Chondrocyte (in vitro differentiated cells): ENCODE measurements at regions not wholly inside any gene's neighbourhood (a gene's known extent, or its start where the extent isn't known, plus 50 kb on each side); places are given as distances from the start of the nearest gene placed in this dataset.

Source experiments
- DNase-seq: peaks from one replicate; pipeline ENCODE4 v3.0.0; 2021; ENCODE audit warnings: mixed read lengths, low spot score
- H3K27ac Mint-ChIP-seq: one replicate; pipeline ENCODE4 v1.8.0; 2021; ENCODE audit warnings: mild to moderate bottlenecking, moderate library complexity, mixed read lengths; ENCODE audit not compliant: unreplicated experiment
- H3K27me3 Mint-ChIP-seq: 2 replicates; pipeline ENCODE4 v1.8.0; 2021; ENCODE audit warnings: low read depth, mixed read lengths
- H3K36me3 Mint-ChIP-seq: 2 replicates; pipeline ENCODE4 v1.8.0; 2021; ENCODE audit warnings: low read depth, mixed read lengths
- H3K4me1 Mint-ChIP-seq: 2 replicates; pipeline ENCODE4 v1.8.0; 2021; ENCODE audit warnings: low read depth, mild to moderate bottlenecking, mixed read lengths
- H3K4me3 Mint-ChIP-seq: one replicate; pipeline ENCODE4 v1.8.0; 2021; ENCODE audit warnings: mild to moderate bottlenecking, moderate library complexity, mixed read lengths; ENCODE audit not compliant: unreplicated experiment
- H3K9me3 Mint-ChIP-seq: 2 replicates; pipeline ENCODE4 v1.8.0; 2021; ENCODE audit warnings: low read depth, mixed read lengths
- TF ChIP-seq, protein P1 (sequence below): fragments of 200-600 bp; sonication (generic); IDR thresholded peaks from 2 replicates; pipeline ENCODE4 v1.5.0; 2021; ENCODE audit warnings: antibody characterized with exemption, mild to moderate bottlenecking, moderate library complexity

GRCh38 chr17:77456951-77457548 lies 316.3 kb downstream of the SEC14L1 start:
- Mint-ChIP-seq H3K27ac (no peak overlapping the region), H3K4me1 (peaks cover 50% of the 10 kb centered on the region), H3K9me3 (no peaks in the 10 kb centered on the region), H3K4me3 (no peak overlapping the region), H3K36me3 (peaks cover 2% of the 10 kb centered on the region), H3K27me3 (no peaks in the 10 kb centered on the region)
- TF ChIP-seq, protein P1, sequence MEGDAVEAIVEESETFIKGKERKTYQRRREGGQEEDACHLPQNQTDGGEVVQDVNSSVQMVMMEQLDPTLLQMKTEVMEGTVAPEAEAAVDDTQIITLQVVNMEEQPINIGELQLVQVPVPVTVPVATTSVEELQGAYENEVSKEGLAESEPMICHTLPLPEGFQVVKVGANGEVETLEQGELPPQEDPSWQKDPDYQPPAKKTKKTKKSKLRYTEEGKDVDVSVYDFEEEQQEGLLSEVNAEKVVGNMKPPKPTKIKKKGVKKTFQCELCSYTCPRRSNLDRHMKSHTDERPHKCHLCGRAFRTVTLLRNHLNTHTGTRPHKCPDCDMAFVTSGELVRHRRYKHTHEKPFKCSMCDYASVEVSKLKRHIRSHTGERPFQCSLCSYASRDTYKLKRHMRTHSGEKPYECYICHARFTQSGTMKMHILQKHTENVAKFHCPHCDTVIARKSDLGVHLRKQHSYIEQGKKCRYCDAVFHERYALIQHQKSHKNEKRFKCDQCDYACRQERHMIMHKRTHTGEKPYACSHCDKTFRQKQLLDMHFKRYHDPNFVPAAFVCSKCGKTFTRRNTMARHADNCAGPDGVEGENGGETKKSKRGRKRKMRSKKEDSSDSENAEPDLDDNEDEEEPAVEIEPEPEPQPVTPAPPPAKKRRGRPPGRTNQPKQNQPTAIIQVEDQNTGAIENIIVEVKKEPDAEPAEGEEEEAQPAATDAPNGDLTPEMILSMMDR, result no peak
- DNase-seq, result no peak

- peaks cover 45% of the 10 kb centered on the region for H3K4me1 Mint-ChIP-seq
Observed at GRCh38 chr17:77457572-77458201, 316.9 kb downstream of the SEC14L1 start.

DNA sequence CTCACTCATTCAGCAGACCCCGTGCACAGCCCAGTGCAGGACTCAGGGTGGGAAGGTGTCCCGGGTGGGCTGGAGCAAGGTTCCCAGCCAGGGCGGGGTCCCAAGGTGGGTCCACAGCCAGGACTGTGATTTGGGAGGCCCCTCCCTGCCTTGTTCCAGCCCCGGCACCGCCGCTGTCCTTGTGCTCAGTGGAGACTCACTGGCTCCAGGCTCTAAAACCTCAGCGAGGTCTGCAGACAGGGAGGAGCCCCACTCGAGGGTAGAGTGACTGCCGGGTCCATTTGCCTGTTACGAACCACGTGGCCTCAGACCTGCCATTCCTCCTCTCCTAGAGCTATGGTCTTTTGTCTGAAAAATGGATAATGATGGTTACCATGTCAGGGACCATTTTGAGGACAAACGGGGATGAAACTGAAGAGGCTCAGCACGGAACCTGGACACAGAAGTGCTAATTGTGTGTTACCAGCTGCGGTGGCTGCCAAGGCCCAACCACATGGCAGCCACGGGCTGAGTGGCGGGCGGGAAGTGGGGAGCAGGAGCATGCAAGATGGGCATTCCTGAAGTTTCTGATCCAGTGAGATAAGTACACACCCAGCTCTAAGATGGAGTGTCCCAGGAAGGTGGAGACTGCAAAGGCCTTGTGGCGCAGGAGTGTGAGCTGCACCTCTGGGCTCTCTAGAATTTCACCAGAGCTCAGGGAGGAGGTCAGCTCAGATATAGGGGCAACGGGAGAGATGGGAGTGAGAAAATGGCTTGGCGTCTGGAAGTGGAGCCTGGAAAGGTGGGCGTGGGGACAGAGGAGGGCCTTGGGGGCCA lies 317.6 kb downstream of the SEC14L1 start:
- no peak for DNase-seq
- no peaks in the 10 kb centered on the region for H3K27me3 Mint-ChIP-seq
- TF ChIP-seq, protein P1, result no peak
- H3K36me3 Mint-ChIP-seq, result peaks cover 2% of the 10 kb centered on the region
- no peak overlapping the region for H3K4me3 Mint-ChIP-seq
- H3K4me1 Mint-ChIP-seq, result peaks cover 45% of the 10 kb centered on the region
- H3K9me3 Mint-ChIP-seq, result no peaks in the 10 kb centered on the region
- no peak overlapping the region for H3K27ac Mint-ChIP-seq

More at GRCh38 chr17:77457572-77458201, 316.9 kb downstream of the SEC14L1 start:
- H3K9me3 Mint-ChIP-seq, result no peaks in the 10 kb centered on the region
- H3K4me3 Mint-ChIP-seq, result no peak overlapping the region
- TF ChIP-seq, protein P1, result no peak
- H3K27ac Mint-ChIP-seq, result no peak overlapping the region
- DNase-seq, result no peak
- H3K27me3 Mint-ChIP-seq, result no peaks in the 10 kb centered on the region
- peaks cover 2% of the 10 kb centered on the region for H3K36me3 Mint-ChIP-seq

DNA sequence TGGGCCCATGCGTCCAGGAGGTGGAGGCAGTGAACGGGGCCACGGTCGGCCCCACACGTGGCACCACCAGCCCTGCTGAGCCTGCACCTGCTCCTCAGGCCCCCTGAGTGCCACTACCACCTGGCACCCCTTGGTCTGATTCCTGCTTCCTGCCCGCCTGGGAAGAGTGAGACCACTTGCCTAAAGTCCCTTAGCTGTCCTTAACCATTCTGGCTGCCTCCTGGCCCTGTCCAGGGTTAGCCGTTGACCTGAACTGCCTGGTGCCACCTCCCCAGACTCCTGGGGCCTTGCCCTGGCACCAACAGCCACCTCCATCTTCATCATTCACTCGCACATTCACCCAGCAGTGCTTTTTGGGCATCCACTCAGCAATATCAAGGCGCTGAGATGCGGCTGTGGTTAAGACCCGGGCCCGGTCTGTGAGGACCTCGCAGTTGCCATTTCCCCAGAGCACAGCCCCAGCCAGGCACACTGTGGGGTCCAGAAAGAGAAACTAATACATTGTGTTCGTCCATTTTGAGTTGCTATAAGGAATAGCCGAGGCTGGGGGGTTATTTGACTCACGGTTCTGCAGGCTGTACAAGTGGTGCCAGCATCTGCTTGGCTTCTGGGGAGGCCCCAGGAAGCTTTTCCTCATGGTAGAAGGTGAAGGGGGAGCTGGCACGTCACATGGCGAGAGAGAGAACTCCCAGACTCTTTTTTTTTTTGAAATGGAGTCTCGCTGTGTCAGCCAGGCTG lies 318.4 kb downstream of the SEC14L1 start:
- Mint-ChIP-seq H3K4me1 (peaks cover 40% of the 10 kb centered on the region), H3K36me3 (peaks cover 2% of the 10 kb centered on the region), H3K4me3 (no peak overlapping the region), H3K27ac (no peak overlapping the region), H3K9me3 (no peaks in the 10 kb centered on the region), H3K27me3 (no peaks in the 10 kb centered on the region)
- no peak for DNase-seq
- TF ChIP-seq, protein P1, result no peak
